Panc1 (cell line): ENCODE measurements at regions not wholly inside any gene's neighbourhood (a gene's known extent, or its start where the extent isn't known, plus 50 kb on each side); places are given as distances from the start of the nearest gene placed in this dataset.

Source experiments
- POLR2AphosphoS5 ChIP-seq: IDR thresholded peaks from 2 replicates; pipeline ENCODE4 v1.6.1; 2012; ENCODE audit warnings: mild to moderate bottlenecking, low read depth, low read length, moderate library complexity
- TF ChIP-seq, protein P1 (sequence below): fragments of 450-650 bp; IDR thresholded peaks from 2 replicates; pipeline ENCODE4 v1.5.1; 2017; ENCODE audit warnings: mild to moderate bottlenecking

- TF ChIP-seq, protein P1, sequence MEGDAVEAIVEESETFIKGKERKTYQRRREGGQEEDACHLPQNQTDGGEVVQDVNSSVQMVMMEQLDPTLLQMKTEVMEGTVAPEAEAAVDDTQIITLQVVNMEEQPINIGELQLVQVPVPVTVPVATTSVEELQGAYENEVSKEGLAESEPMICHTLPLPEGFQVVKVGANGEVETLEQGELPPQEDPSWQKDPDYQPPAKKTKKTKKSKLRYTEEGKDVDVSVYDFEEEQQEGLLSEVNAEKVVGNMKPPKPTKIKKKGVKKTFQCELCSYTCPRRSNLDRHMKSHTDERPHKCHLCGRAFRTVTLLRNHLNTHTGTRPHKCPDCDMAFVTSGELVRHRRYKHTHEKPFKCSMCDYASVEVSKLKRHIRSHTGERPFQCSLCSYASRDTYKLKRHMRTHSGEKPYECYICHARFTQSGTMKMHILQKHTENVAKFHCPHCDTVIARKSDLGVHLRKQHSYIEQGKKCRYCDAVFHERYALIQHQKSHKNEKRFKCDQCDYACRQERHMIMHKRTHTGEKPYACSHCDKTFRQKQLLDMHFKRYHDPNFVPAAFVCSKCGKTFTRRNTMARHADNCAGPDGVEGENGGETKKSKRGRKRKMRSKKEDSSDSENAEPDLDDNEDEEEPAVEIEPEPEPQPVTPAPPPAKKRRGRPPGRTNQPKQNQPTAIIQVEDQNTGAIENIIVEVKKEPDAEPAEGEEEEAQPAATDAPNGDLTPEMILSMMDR = no peak
- TF ChIP-seq POLR2AphosphoS5 = no peak
Observed at GRCh38 chr1:99532276-99532580, 113.7 kb upstream of the PALMD start.
